Tibial nerve (tissue), 4 donors: ENCODE measurements at regions not wholly inside any gene's neighbourhood (a gene's known extent, or its start where the extent isn't known, plus 50 kb on each side); places are given as distances from the start of the nearest gene placed in this dataset.
"Not testable (repeated sequence)": the region's sequence is repeated elsewhere in the genome, so short reads cannot be mapped to it uniquely, and the experiment has no call there.

Experiments
- DNase-seq, 2 donors: peaks; one replicate each; pipeline ENCODE4 v3.0.0-alpha.2; 2019; ENCODE audit warnings: low spot score in 2 of 2
- H3K27ac ChIP-seq, 4 donors: fragments of 200-600 bp; sonication (generic) in 3 of 4; one replicate each; pipeline ENCODE4 v1.5.1; 2017 to 2019; ENCODE audit warnings: mild to moderate bottlenecking in 1 of 4
- H3K27me3 ChIP-seq, 2 donors: fragments of 200-600 bp; sonication (generic) in 1 of 2; one replicate each; pipeline versions ENCODE4 v1.5.1 to v1.6.0; 2017 to 2019
- H3K36me3 ChIP-seq, 3 donors: fragments of 200-600 bp; sonication (generic); one replicate each; pipeline ENCODE4 v1.5.1; 2018 to 2019
- H3K4me1 ChIP-seq, 4 donors: fragments of 200-600 bp; sonication (generic) in 3 of 4; one replicate each; pipeline ENCODE4 v1.5.1; 2017 to 2019
- H3K4me3 ChIP-seq, 4 donors: fragments of 200-600 bp; sonication (generic) in 3 of 4; one replicate each; pipeline ENCODE4 v1.5.1; 2017 to 2019; ENCODE audit warnings: mild to moderate bottlenecking in 1 of 4, moderate library complexity in 1 of 4
- H3K9me3 ChIP-seq, 4 donors: fragments of 200-600 bp; sonication (generic) in 3 of 4; one replicate each; pipeline ENCODE4 v1.5.1; 2017 to 2019
- EP300 ChIP-seq, 2 donors: sonication (generic); formaldehyde crosslinking; IDR thresholded peaks; one replicate each; pipeline ENCODE4 v1.6.1; 2017; ENCODE audit warnings: antibody characterized with exemption in 2 of 2, mild to moderate bottlenecking in 1 of 2
- POLR2A ChIP-seq, 2 donors: fragments of 450-650 bp; IDR thresholded peaks; one replicate each; pipeline ENCODE4 v1.6.1; 2017; ENCODE audit warnings: antibody characterized with exemption in 2 of 2, mild to moderate bottlenecking in 2 of 2, moderate library complexity in 2 of 2
- WGBS, 2 donors: methylation state at CpG; one replicate each; pipeline ENCODE4 v1.1.5; 2018; 5-methylcytosine and 5-hydroxymethylcytosine counted together
- TF ChIP-seq, protein P1 (sequence below), 5 experiments: fragments of 200-600 bp in 3 of 5; fragments of 450-650 bp in 2 of 5; sonication (generic) in 3 of 5; IDR thresholded peaks; one replicate each; pipeline ENCODE4 v1.5.1; 2016 to 2019; ENCODE audit warnings: antibody characterized with exemption in 5 of 5, mild to moderate bottlenecking in 3 of 5, moderate library complexity in 2 of 5

DNA sequence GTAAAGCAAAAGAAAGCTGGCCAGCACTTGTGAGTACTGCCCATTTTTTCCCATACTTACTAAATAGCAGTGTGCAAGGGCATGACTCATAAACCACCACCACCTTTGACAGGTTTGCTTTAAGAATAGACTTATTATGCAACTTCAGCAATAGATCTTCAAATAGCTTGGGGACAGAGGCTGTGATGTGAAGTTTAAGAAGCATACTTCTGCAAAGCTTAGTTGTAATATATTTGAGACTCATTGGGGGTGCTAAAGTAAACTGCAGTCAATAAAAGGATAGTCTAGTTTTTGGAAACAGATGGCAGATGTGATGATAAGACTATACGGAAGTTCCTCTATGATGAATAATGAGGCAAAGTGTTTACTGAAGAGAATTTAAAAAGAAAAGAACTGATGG lies 210.0 kb downstream of the PLA2G4A start:
- no peak for DNase-seq
- 60 to 74% methylated on average over 1 of the region's 1 CpG for WGBS, 2 donors
- TF ChIP-seq, protein P1, sequence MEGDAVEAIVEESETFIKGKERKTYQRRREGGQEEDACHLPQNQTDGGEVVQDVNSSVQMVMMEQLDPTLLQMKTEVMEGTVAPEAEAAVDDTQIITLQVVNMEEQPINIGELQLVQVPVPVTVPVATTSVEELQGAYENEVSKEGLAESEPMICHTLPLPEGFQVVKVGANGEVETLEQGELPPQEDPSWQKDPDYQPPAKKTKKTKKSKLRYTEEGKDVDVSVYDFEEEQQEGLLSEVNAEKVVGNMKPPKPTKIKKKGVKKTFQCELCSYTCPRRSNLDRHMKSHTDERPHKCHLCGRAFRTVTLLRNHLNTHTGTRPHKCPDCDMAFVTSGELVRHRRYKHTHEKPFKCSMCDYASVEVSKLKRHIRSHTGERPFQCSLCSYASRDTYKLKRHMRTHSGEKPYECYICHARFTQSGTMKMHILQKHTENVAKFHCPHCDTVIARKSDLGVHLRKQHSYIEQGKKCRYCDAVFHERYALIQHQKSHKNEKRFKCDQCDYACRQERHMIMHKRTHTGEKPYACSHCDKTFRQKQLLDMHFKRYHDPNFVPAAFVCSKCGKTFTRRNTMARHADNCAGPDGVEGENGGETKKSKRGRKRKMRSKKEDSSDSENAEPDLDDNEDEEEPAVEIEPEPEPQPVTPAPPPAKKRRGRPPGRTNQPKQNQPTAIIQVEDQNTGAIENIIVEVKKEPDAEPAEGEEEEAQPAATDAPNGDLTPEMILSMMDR (IDR thresholded peaks at IDR 0.05): no peak
- no peak for TF ChIP-seq POLR2A (IDR thresholded peaks at IDR 0.05)
- no peak for TF ChIP-seq EP300 (IDR thresholded peaks at IDR 0.05)

DNA sequence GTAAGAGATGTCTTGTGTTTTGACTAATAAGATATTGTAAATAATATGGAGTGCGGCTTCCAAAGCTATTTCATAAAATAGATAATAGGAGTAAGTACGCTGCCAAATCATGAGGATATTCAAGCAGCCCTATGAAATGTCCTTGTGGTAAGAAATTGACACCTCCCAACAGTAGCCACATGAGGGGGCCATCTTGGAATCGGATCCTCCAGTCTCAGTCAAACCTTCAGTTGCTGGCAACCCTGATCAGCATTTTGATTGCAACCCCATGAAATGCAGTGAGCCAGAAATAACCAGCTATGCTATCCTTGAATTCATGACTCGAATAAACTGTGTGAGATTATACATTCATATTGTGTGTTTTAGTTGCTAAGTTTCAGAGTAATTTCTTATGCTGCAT lies 212.4 kb downstream of the PLA2G4A start:
- WGBS, 2 donors: 89 to 95% methylated on average over 4 of the region's 4 CpGs
- Histone ChIP-seq H3K27ac (no peak overlapping the region), H3K4me1 (no peaks in the 10 kb centered on the region), H3K4me3 (no peak overlapping the region), H3K27me3 (no peaks in the 10 kb centered on the region), H3K36me3 (no peaks in the 10 kb centered on the region), H3K9me3 (no peaks in the 10 kb centered on the region)
- DNase-seq: no peak
- TF ChIP-seq POLR2A (IDR thresholded peaks at IDR 0.05) (no peak), EP300 (IDR thresholded peaks at IDR 0.05) (no peak)
- TF ChIP-seq, protein P1 (IDR thresholded peaks at IDR 0.05): no peak

More for the DNA sequence above, 210.0 kb downstream of the PLA2G4A start:
- Histone ChIP-seq H3K27ac (no peak overlapping the region), H3K36me3 (no peaks in the 10 kb centered on the region), H3K9me3 (no peaks in the 10 kb centered on the region), H3K4me1 (no peaks in the 10 kb centered on the region), H3K4me3 (no peak overlapping the region), H3K27me3 (no peaks in the 10 kb centered on the region)

DNA sequence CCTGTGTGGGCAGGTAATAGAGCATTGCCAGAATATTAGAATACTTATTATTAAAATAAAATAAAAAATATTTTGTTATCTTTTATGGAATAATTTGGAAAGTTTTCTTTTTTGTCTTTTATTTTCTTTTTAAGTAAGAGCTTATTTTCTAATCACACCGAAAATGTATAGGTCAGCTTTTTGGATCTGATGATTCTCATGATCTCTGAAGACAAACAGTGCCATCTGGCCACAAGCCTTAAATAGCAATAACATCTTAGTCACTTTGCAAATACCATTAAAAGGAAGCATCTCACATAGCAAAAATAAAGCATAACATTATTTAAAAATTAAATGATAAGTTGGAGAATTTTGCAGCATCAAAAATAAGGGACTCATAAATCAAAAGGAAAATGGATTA lies 213.8 kb downstream of the PLA2G4A start:
- H3K27ac ChIP-seq: no peak overlapping the region
- TF ChIP-seq EP300 (IDR thresholded peaks at IDR 0.05) (no peak), POLR2A (IDR thresholded peaks at IDR 0.05) (no peak)
- TF ChIP-seq, protein P1 (IDR thresholded peaks at IDR 0.05): no peak
- H3K4me3 ChIP-seq: no peak overlapping the region
- H3K27me3 ChIP-seq: no peaks in the 10 kb centered on the region
- no peak for DNase-seq
- no peaks in the 10 kb centered on the region for H3K36me3 ChIP-seq
- no peaks in the 10 kb centered on the region for H3K9me3 ChIP-seq
- 64 to 75% methylated on average over 1 of the region's 1 CpG for WGBS, 2 donors
- H3K4me1 ChIP-seq: no peaks in the 10 kb centered on the region

DNA sequence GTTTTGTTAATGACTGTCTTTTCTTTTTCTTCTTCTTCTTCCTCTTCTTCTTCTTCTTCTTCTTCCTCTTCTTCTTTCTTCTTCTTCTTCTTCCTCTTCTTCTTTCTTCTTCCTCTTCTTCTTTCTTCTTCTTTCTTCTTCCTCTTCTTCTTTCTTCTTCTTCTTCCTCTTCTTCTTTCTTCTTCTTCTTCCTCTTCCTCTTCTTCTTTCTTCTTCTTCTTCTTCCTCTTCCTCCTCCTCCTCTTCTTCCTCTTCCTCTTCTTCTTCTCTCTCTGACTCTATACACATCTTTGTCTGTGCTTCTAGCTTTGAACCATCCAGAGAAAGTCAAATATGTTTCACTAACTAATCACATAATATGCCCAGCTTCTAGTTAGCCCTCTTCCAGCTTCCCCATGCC lies 214.7 kb downstream of the PLA2G4A start:
- not testable (repeated sequence) for H3K27ac ChIP-seq, DNase-seq, H3K4me3 ChIP-seq, H3K36me3 ChIP-seq, H3K27me3 ChIP-seq, H3K9me3 ChIP-seq, H3K4me1 ChIP-seq

DNA sequence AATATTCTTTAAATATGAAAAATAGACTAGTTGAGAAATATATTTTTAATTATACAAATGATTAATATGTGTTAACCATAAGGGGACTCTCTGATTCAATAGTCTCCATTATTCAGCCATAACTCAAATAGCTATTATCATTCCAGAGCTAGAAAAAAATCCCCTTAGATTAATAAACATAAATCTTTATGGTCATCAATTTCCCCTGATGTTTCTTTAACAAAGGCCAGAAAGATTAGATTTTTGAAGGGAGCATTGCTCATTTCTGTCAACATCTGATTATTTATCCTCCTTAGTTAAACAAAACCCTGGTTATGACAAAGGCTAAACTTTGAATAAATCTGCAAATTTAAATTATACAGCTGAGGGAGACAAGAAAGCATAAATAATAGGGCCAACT lies 215.7 kb downstream of the PLA2G4A start:
- H3K4me1 ChIP-seq: no peaks in the 10 kb centered on the region
- DNase-seq: no peak
- TF ChIP-seq, protein P1 (IDR thresholded peaks at IDR 0.05): no peak
- TF ChIP-seq POLR2A (IDR thresholded peaks at IDR 0.05) (no peak), EP300 (IDR thresholded peaks at IDR 0.05) (no peak)
- H3K4me3 ChIP-seq: no peak overlapping the region
- no peaks in the 10 kb centered on the region for H3K9me3 ChIP-seq
- no peaks in the 10 kb centered on the region for H3K36me3 ChIP-seq
- H3K27ac ChIP-seq: no peak overlapping the region
- no peaks in the 10 kb centered on the region for H3K27me3 ChIP-seq

DNA sequence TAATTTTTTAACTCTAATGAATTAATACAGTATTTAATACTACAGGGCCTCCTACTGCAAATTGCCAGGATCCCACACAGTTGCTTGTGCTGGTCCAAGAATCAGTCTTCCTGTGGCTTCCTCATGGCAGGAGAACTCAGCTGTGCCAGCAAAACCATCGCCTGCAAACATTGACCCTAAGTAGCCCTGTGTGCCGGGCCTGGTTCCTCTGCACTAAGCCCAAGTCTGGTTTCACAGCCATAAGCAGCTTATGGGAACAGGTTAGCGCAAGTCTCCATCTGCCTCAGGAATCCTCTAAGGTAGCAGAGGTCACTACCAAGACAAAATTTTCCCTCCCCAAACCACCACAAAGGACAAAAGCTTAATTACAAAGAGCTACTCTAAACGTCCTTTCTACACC lies 216.6 kb downstream of the PLA2G4A start:
- Histone ChIP-seq H3K27ac (no peak overlapping the region), H3K36me3 (no peaks in the 10 kb centered on the region), H3K4me3 (no peak overlapping the region), H3K4me1 (no peaks in the 10 kb centered on the region), H3K9me3 (no peaks in the 10 kb centered on the region), H3K27me3 (no peaks in the 10 kb centered on the region)
- 76 to 81% methylated on average over 4 of the region's 4 CpGs for WGBS, 2 donors
- DNase-seq: no peak
- TF ChIP-seq, protein P1 (IDR thresholded peaks at IDR 0.05): no peak
